Mucosa of rectum (tissue), 2 donors: ENCODE measurements at regions not wholly inside any gene's neighbourhood (a gene's known extent, or its start where the extent isn't known, plus 50 kb on each side); places are given as distances from the start of the nearest gene placed in this dataset.

Experiments
- H3K27ac ChIP-seq, 2 donors: one replicate each; pipeline ENCODE4 v1.7.0; 2013; ENCODE audit warnings: inconsistent platforms in 2 of 2, low read depth in 2 of 2, low read length in 2 of 2
- H3K27me3 ChIP-seq, 2 donors: one replicate each; pipeline ENCODE4 v1.7.0; 2013; ENCODE audit warnings: low read length in 2 of 2; ENCODE audit not compliant: control insufficient read depth in 2 of 2, insufficient read depth in 2 of 2
- H3K36me3 ChIP-seq, 2 donors: one replicate each; pipeline ENCODE4 v1.7.0; 2013; ENCODE audit warnings: low read length in 2 of 2; ENCODE audit not compliant: control insufficient read depth in 2 of 2, insufficient read depth in 2 of 2
- H3K4me1 ChIP-seq, 2 donors: one replicate each; pipeline ENCODE4 v1.7.0; 2013; ENCODE audit warnings: low read length in 2 of 2, mild to moderate bottlenecking in 1 of 2; ENCODE audit not compliant: control insufficient read depth in 2 of 2, insufficient read depth in 2 of 2
- H3K4me3 ChIP-seq, 2 donors: one replicate each; pipeline ENCODE4 v1.7.0; 2013; ENCODE audit warnings: low read length in 2 of 2
- H3K9ac ChIP-seq, 2 donors: one replicate each; pipeline ENCODE4 v1.7.0; 2013; ENCODE audit warnings: low read length in 2 of 2, low read depth in 1 of 2, mild to moderate bottlenecking in 1 of 2
- H3K9me3 ChIP-seq, 2 donors: one replicate each; pipeline ENCODE4 v1.7.0; 2013; ENCODE audit warnings: low read length in 2 of 2; ENCODE audit not compliant: control insufficient read depth in 2 of 2
- donor health status: healthy.
- donor health status: Normal muscosa, but diverticular disease.

DNA sequence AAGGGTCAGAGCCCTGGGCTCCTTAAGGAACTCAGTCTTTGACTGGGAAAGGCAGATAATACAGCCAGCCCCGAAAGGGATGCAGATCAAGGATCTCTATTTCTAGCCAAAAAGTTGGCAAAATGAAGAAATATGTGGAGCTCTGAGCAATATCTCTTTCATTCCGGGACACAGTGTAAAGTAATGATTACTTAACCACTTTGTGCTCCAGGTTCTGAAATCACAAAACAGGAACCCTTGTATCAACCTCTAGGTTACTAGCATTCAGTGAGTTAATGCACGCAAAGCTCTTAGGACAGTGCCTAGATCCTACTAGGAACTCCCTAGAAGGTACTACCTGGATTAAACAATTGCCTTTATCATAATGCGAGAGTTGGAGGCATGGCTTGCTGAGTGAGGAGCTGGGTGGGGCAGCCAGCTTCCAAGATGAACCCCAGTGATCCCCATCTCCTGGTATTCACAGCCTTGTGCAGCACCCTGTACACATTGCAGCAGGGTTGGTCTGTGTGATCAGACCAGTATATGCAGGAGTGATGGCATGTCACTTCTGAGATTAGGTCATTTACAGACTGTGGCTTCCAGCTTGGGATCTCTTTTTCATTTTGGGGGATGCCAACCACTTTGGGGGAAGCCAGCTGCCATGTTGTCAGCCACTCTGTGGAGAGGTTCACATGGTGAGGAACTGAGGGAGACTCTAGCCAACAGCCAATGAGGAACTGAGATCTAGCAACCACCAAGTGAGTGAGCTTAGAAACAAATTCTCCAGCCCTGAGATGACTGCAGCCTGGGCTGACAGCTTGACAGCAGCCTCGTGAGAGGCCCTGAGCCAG, 103.1 kb upstream of the SLC44A1 start:
- no peaks in the 10 kb centered on the region for H3K36me3 ChIP-seq
- no peak overlapping the region for H3K9ac ChIP-seq
- no peaks in the 10 kb centered on the region for H3K9me3 ChIP-seq
- no peaks in the 10 kb centered on the region for H3K27me3 ChIP-seq
- H3K4me1 ChIP-seq = peaks cover 2 to 5% of the 10 kb centered on the region in 2 donors
- H3K27ac ChIP-seq = no peak overlapping the region
- H3K4me3 ChIP-seq = no peak overlapping the region

DNA sequence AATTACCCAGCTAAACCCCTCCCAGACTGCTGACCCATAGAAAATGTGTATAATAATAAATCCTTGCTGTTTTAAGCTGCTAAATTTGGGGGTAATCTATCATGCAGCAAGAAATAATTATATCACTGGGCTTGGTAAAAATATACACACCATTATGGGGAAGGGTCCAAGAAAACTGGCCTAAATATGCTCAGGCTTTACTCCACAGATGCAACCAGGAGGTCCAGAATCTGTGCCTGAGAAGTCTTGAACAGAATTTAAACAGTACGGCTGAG, 102.5 kb upstream of the SLC44A1 start:
- Histone ChIP-seq H3K4me3 (no peak overlapping the region), H3K9ac (no peak overlapping the region), H3K36me3 (no peaks in the 10 kb centered on the region)

DNA sequence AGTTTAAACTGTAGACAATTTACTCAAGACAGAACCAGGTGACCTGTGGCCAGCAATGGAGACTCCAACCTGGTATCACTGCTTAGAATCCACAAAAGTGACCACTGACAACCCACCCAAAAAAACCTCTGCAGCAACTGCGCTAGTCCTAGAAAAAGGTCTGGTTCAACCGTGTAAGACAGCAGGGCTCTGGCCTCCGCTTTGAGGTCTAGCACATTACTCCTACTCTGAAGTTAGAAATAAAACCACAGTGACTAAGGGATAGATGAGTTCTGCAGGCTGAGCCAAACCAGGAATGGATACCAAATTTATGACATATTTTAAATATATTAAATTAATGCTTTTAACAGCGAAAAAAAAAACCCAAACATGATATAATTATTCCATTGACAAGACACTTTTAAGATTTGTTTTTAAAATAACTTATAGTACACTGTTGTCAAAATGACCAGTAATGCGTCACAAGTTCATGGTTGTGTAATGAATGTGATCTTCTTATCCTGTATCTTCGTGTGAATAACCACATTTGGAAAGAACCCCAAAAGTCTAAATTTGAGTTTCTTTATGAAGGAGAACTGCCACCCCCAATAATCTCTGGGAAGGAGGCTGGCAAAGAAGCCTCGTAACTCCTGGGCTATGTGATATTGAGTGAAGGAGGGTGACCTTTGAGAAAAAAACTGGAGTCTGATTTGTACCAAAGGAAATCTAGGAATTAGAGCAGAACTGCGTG, 101.9 kb upstream of the SLC44A1 start:
- H3K27me3 ChIP-seq = no peaks in the 10 kb centered on the region
- H3K36me3 ChIP-seq = no peaks in the 10 kb centered on the region
- no peak overlapping the region for H3K27ac ChIP-seq
- H3K9me3 ChIP-seq = no peaks in the 10 kb centered on the region
- no peak overlapping the region for H3K9ac ChIP-seq
- no peak overlapping the region for H3K4me3 ChIP-seq
- peaks cover 2 to 5% of the 10 kb centered on the region in 2 donors for H3K4me1 ChIP-seq

More for the DNA sequence above, 102.5 kb upstream of the SLC44A1 start:
- Histone ChIP-seq H3K4me1 (peaks cover 2 to 5% of the 10 kb centered on the region in 2 donors), H3K9me3 (no peaks in the 10 kb centered on the region), H3K27ac (no peak overlapping the region), H3K27me3 (no peaks in the 10 kb centered on the region)

DNA sequence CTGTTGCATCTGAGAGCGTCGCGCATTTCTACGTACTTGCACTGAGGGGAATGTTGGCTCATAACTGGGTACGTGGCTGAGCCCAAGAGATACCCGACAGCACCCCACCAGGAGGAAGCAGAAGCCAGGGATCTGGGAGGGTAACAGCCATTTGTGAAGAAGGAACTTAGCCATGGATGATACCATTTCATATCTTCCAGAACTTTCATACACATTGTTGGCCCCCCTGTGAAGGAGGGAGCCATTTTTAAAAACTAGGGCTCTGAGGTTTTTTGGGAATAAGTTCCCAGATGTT, 101.4 kb upstream of the SLC44A1 start:
- peaks cover 2 to 5% of the 10 kb centered on the region in 2 donors for H3K4me1 ChIP-seq
- H3K4me3 ChIP-seq = no peak overlapping the region
- H3K36me3 ChIP-seq = no peaks in the 10 kb centered on the region

DNA sequence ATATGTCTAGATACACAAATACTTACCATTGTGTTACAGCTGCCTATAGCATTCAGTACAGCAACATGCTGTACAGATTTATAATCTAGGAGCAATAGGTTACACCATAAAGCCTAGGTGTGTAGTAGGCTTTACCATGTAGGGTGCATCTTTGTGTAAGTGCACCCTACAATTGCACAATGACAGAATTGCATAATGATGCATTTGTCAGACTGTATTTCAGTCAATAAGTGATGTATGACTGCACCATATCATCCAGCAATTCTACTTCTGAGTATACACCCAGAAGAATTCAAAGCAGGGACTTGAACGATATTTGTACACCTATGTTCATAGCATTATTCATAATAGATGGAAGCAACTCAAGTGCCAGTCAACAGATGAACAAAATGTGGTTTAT, 100.4 kb upstream of the SLC44A1 start:
- H3K4me1 ChIP-seq = peaks cover 2% of the 10 kb centered on the region in 2 donors
- H3K4me3 ChIP-seq = no peak overlapping the region
- H3K27me3 ChIP-seq = no peaks in the 10 kb centered on the region
- H3K9me3 ChIP-seq = no peaks in the 10 kb centered on the region
- no peaks in the 10 kb centered on the region for H3K36me3 ChIP-seq
- H3K27ac ChIP-seq = no peak overlapping the region
- no peak overlapping the region for H3K9ac ChIP-seq

More for the DNA sequence above, 101.4 kb upstream of the SLC44A1 start:
- Histone ChIP-seq H3K27ac (no peak overlapping the region), H3K9me3 (no peaks in the 10 kb centered on the region), H3K9ac (no peak overlapping the region), H3K27me3 (no peaks in the 10 kb centered on the region)

DNA sequence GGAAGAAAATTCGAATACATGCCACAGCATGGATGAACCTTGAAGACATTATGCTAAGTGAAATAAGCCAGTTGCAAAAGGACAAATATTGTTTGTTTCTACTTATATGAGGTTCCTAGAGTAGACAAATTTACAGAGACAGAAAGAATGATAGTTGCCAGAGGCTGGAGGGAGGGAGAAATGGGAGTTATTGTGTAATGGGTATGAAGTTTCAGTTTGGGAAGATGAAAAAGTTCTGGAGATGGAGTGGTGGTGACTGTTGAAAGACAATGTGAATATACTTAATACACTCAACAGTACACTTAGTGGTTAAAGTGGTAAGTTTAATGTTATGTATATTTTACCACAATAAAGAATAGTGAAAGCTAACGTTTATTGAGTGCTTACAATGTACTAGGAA, 99.6 kb upstream of the SLC44A1 start:
- no peaks in the 10 kb centered on the region for H3K27me3 ChIP-seq
- H3K4me1 ChIP-seq = peaks cover 2% of the 10 kb centered on the region in 2 donors
- no peaks in the 10 kb centered on the region for H3K36me3 ChIP-seq
- no peak overlapping the region for H3K9ac ChIP-seq
- no peaks in the 10 kb centered on the region for H3K9me3 ChIP-seq
- H3K4me3 ChIP-seq = no peak overlapping the region
- no peak overlapping the region for H3K27ac ChIP-seq

DNA sequence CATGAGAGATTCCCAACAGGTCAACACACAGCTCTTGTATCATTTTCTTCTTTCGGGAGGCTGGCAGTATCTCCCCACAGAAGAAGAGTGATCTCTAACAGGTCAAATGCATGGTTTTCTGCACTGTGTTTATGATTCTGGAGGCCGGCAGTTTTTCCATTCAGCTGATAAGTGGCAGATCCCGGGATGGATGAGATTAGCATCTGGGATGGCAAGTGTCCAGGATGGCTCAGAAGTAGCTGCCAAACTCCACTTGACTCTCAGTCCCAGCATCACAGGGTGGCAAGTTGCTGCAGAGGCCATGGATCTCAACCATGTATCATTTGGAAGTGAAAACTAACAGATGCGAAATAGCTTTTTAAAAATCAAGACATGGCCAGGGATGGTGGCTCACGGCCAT, 97.8 kb upstream of the SLC44A1 start:
- Histone ChIP-seq H3K9me3 (no peaks in the 10 kb centered on the region), H3K27ac (no peak overlapping the region), H3K9ac (no peak overlapping the region), H3K27me3 (no peaks in the 10 kb centered on the region), H3K4me1 (peaks cover 0 to 2% of the 10 kb centered on the region in 2 donors), H3K4me3 (no peak overlapping the region), H3K36me3 (no peaks in the 10 kb centered on the region)

DNA sequence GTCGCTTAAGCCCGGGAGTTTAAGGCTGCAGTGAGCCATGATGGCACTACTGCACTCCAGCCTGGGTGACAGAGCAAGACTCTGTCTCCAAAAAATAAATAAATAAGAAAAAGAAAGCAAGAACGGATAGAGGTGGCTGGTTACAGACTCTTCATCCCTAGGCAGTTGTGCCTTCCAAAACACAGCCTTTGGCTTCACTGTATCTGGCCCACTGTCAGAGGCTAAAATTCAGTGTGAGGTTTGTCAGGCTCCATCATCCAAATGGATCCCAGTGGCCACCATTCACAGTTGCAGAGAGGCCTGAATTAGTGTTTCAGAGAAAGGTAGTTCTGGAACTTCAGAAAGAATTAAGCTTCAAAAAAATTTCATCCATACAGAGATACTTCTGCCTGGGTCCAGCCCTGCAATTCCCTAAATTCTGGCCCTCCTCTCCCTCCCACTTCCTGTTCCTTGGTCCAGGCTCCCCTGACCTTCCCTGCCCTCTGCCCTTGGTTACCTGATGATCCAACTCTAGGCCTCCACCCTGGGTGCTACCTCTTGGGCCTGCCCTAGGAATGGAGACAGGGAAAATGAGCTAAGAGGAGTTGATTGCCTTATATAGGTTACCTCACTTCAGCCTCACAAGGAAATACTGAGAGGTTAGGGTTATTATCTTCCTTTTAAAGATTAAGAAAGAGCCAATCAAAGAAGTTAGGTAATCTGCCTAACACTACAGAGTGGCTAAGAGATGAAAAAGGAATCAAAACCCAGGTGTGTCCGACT, 97.2 kb upstream of the SLC44A1 start:
- no peaks in the 10 kb centered on the region for H3K27me3 ChIP-seq
- H3K4me3 ChIP-seq = no peak overlapping the region
- H3K9me3 ChIP-seq = no peaks in the 10 kb centered on the region
- peaks cover 0 to 1% of the 10 kb centered on the region in 2 donors for H3K4me1 ChIP-seq
- H3K9ac ChIP-seq = no peak overlapping the region
- H3K36me3 ChIP-seq = no peaks in the 10 kb centered on the region
- H3K27ac ChIP-seq = no peak overlapping the region

DNA sequence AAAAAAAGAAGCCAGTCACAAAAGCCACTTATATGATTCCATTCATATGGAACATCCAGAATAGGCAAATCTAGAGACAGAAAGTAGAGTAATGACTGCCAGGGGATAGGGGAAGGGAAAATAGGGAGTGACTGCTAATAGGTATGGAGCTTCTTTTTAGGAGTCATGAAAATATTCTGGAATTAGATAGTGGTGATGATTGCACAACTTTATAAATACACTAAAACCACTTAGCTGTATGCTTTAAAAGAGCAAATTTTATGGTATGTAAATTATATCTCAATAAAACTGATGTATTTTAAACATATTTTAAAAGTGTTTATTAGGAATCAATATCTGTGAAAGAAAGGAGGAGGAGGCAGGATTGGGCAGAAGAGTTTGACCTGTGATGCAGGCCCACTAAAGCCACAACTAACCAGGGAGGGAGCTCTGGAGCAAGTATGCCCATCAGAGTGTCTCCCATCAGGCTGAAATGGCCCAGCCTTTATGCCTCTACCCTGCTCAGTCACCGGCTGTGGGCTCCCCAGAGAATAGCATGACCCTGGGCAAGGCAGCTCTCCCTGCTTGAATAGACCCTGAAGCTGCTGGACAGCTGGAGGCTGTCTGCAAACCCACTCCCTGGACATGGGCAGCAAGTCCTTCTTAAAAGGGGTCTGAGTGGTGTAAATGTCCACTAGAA, 96.0 kb upstream of the SLC44A1 start:
- no peak overlapping the region for H3K27ac ChIP-seq
- H3K9me3 ChIP-seq = no peaks in the 10 kb centered on the region

More for the DNA sequence above, 96.0 kb upstream of the SLC44A1 start:
- Histone ChIP-seq H3K36me3 (no peaks in the 10 kb centered on the region), H3K4me1 (no peaks in the 10 kb centered on the region), H3K9ac (no peak overlapping the region), H3K27me3 (no peaks in the 10 kb centered on the region), H3K4me3 (no peak overlapping the region)
